GM13977 (cell line): ENCODE measurements at regions not wholly inside any gene's neighbourhood (a gene's known extent, or its start where the extent isn't known, plus 50 kb on each side); places are given as distances from the start of the nearest gene placed in this dataset.

ENCODE experiments used
- DNase-seq: peaks from one replicate; pipeline ENCODE4 v3.0.0; 2012; ENCODE audit warnings: low spot score
- CTCF ChIP-seq: IDR thresholded peaks from 2 replicates; pipeline ENCODE4 v1.5.1; 2012; ENCODE audit warnings: mild to moderate bottlenecking, control low read depth; ENCODE audit not compliant: insufficient read depth; ENCODE audit errors: extremely low read depth, missing control alignments
- in situ Hi-C: fragments of 300-500 bp; cut with MboI; formaldehyde crosslinking; loops from one replicate; pipeline ENCODE4 v1.12.0; 2022; ENCODE audit warnings: low sequenced_read_pairs, low pct_unique_long_range_greater_than_20kb, mixed read lengths, inconsistent platforms; ENCODE audit not compliant: unreplicated experiment

DNA sequence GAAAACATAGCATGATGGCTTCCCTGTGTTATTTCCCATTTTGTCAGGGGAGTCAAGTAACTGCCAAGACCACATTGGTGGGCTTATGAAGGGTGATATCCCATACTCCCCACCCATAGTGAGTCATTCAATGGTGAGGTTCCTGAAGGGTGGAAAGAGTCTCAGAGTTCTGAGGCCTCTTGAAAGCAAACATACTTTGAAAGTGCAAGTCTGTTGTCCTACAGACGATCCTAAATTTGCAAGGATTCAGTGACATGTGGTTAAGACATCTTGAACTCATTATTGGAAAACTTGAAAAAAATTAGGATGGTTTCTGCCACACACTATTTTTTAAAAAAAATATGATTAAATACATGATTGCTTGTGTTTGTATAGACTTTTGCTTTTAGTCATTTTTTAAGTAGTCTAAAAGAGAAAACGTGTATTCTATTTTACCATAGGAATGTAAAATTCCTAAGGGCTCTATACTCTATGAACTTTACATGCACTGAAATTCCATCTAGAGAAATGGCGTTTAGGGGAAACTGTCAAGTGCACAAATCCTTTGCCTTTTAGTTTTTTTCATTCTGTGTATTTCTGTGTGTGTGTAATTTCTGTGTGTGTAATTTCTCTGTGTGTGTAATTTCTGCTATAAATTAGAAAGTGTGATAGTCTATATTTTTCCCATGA, 225.5 kb upstream of the ADAMTS5 start:
- in situ Hi-C loops: no loop called here
- TF ChIP-seq CTCF: no peak
- DNase-seq: no peak

DNA sequence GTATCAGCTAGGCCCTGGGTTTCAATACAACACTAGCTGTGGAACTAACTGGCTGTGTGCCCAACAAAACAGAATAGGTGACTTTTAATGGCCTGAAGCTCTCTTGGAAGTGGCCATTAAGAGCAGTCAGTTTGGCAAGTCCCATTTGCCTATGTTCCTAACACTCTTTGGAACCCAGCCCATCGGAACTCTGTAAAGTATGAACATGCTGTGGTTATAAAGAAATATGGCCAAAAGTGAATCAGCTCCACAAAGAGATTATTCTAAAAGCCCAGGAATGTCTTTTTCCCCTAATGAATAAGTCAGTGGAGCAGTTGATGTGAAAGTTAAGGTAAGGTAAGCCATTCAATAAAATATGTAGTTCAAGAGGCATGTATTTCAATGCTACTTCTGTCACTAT, 223.7 kb upstream of the ADAMTS5 start:
- DNase-seq: no peak
- TF ChIP-seq CTCF: no peak
- in situ Hi-C loops: no loop called here

- no peak for TF ChIP-seq CTCF
- in situ Hi-C loops: no loop called here
- no peak for DNase-seq
Measured at GRCh38 chr21:27189870-27190269, 223.0 kb upstream of the ADAMTS5 start.

DNA sequence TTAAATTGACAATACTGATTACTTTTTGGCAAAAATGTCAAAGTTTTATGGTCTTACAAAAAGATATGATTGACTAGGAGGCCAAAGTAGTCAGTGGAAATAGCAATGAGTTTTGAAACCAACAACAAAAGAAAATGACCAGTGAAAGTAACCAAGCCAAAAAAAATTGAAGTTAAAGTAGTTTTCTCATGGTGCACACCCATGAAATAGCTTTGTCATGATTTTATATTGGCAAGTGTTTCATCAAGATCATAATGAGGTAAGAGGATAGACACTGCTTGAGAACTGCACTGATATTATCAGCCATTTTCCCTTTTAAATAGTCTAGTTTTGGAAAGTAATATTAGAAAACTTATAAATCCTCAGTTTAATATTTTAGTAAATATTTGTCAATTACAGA, 206.2 kb upstream of the ADAMTS5 start:
- no peak for DNase-seq
- in situ Hi-C loops: no loop called here
- TF ChIP-seq CTCF: no peak

- in situ Hi-C loops: no loop called here
- DNase-seq: no peak
- TF ChIP-seq CTCF: no peak
Measured at GRCh38 chr21:27171707-27172106, 204.8 kb upstream of the ADAMTS5 start.

DNA sequence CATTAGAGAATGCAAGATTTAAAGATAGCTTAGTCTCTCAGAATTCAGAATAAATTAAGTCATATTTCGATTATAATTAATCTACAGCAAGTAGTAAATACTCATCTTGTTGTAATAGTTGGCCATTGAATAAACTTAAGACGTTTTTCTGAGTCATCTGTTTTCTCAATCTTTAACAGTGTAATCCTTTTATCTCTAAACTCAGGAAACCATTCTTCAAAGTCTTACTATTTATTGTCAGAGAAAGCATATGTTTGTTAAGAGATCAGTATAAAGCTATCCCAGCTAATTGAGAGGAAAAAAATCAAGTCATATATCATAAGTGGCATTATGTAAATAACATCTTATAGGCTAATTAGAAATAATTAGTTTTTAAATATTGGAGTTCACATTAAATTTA, 201.2 kb upstream of the ADAMTS5 start:
- in situ Hi-C loops: no loop called here
- no peak for DNase-seq
- no peak for TF ChIP-seq CTCF
